ENCODE measurements at regions not wholly inside any gene's neighbourhood (a gene's known extent, or its start where the extent isn't known, plus 50 kb on each side); places are given as distances from the start of the nearest gene placed in this dataset.

GRCh38 chr5:34589832-34590231 is 66.3 kb upstream of the RAI14 start:
- no peak for TF ChIP-seq CTCF (IDR thresholded peaks at IDR 0.05; ENCODE audit: low read length)
- TF ChIP-seq EZH2 (IDR thresholded peaks at IDR 0.05; ENCODE audit: borderline replicate concordance, low read length), result no peak

Data from OCI-LY1 (cell line).